ENCODE measurements at regions not wholly inside any gene's neighbourhood (a gene's known extent, or its start where the extent isn't known, plus 50 kb on each side); places are given as distances from the start of the nearest gene placed in this dataset.
A peak's percentile ranks its signal among the peaks of the same experiment; 100 is the strongest.

DNA sequence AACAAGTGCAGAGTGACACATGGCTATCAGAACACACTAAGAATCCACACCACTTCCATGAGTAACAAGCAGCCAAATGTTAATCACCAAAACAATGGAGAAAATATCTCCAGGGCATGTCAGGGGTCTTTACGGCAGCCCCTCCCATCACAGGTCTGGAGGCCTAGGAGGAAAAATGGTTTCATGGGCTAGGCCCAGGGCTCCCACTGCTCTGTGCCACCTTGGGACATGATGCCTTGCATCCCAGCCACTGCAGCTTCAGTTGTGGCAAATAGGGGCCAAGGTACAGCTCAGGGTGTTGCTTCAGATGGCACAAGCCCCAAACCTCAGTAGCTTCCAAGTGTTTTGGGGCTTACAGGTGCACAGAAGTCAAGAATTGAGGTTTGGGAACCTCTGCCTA is 66.6 kb downstream of the NEURL3 start:
- DNase-seq (ENCODE audit: low read depth), result no peak

DNA sequence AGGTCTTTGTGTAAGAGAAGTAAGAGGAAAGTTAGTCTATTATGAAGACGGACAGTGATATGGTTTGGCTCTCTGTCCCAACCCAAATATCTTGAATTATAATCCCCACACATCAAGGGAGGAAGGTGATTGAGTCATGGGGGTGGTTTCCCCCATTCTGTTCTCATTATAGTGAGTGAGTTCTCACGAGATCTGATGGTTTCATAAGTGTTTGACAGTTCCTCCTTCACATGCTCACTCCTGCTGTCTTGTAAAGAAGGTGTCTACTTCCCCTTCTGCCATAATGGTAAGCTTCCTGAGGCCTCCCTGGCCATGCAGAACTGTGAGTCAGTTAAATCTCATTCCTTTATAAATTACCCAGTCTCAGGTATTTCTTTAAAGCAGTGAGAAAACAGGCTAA is 67.6 kb downstream of the NEURL3 start:
- DNase-seq (ENCODE audit: low read depth), result no peak

DNA sequence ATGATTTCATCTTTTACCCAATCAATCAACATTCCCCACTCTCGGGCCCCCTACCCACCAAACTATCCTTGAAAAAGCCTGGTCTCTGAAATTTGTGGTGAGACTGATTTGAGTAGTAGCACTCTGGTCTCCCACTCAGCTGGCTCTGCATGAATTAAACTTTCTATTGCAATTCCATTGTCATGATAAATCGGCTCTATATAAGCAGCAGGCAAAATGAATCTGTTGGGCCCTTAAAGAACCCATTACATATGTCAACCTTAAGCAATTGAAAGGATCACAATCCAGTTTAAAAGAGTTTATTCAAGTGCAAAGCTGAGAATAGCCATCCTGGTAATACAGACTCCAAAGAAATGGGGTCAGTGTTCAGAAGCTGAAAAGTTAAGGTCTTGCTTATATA is 68.2 kb downstream of the NEURL3 start:
- no peak for DNase-seq (ENCODE audit: low read depth)

DNA sequence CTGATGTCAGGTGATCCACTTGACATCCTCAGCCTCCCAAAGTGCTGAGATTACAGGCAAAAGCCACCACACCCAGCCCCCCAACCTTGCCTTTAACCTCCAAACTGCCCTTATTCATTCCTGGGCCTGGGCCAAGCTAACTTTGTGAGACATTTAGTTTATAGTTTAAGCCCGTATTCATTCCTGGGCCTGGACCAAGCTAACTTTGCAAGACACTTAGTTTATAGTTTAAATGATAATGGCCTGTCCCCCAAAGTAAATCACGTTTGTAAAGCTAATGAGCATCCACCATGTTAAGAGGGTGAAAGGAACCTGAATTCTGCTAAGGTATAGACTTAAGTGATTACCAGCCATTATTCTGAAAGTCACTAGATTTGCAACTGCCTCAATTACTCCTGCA is 68.7 kb downstream of the NEURL3 start:
- DNase-seq (ENCODE audit: low read depth), result no peak

DNA sequence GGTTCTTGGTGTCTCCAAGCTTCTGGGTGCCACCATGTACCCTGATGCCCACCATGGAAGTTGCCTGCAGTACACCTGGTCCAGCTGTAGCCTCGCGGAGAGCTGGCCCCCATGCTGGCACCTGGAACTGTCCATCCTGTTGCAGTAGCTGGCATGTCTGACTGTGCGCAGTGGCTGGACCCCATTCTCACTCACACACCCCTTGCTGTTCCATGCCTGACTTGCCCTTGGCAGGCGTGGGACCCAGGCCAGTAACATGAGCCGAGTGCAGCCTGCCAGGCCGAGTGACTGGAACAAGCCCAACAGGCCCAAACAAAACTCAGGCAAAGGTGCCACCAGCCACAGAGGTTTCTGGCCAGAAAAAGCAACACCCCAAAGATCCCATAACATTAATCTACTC is 73.8 kb downstream of the NEURL3 start:
- DNase-seq (ENCODE audit: low read depth), result no peak

DNA sequence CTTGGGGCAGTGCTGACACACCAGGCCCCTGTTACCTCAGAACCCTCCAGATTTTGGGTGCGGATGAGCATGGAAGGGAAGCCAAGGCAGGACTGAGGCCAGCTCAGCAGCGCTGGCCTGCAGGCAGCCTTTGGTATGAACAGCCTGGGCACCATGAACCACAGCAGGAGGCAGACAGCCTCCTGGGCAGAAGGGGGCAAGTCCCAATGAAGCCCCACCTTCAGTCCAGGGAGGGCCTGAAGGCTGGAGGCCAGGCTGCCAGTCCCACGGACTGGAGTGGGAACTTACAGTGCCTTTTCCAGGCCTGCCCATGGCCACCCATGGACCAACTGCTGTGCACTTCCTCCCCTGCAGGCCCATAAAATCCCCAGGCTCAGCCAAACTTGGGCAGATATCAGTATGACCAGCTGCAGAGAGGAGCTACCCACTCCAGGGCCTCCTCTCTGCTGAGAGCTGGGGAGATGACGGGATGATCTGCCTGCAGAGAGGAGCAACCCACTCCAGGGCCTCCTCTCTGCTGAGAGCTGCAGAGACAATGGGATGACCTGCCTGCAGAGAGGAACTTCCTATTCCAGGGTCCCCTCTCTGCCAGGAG is 74.7 kb downstream of the NEURL3 start:
- no peak for DNase-seq (ENCODE audit: low read depth)

DNA sequence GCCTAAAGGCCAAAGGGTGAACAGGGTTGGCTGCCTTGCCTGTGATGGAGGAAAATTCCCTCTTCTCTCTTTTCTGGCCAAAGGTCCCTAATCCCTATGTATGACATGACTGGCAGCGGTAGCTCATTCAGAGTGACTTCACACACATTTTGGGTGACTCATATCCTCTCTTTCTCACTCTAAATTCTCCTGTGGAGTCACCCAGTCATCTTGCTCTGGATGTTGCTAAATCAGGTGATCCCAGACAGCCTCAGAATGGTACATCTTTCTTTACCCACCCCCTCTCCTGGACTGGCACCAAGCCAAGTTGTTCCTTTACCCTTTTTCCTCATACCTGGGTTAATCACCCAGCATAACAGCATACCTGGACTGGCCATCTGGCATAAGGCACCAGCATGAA is 77.2 kb downstream of the NEURL3 start:
- DNase-seq (ENCODE audit: low read depth), result peak; percentile 99

DNA sequence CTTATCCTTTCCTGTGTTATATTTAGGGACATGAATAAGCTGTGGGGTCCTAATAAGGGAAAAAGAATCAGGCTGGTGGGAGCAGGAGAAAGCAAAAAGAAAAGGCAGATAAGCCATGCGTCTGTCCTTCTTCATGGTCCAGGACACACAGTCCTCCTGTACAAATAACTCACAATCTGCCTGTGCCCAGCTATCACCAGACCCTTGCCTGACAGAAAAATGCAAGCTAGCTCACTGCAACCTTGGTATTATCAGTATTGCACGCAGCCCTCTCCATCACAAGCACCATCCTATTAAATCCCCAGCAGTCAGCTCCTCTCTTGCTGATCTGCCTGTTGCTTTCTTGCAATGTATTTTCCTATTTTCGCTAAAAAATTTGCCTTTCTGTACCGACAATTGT is 78.0 kb downstream of the NEURL3 start:
- no peak for DNase-seq (ENCODE audit: low read depth)

DNA sequence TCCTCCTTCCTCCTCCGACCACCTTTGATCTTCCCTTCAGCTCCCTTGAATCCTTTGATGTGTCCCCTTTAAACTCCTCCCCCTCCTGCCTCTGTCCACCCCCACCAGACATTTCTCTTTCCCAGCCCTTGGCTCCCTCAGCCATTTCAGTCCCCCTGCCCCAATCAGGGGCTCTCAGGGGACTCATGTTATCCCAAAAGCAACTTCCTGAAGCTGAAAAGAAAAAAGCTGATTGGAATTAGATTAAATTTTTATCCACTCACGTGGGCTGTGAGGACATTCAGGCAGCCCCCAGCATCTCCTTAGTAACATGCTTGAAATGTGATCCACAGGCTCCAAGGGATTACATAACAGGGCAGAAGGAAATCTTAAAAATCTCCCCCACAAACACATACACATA is 81.3 kb downstream of the NEURL3 start:
- no peak for DNase-seq (ENCODE audit: low read depth)

All from HS-5 (cell line).